ENCODE measurements at regions not wholly inside any gene's neighbourhood (a gene's known extent, or its start where the extent isn't known, plus 50 kb on each side); places are given as distances from the start of the nearest gene placed in this dataset.

DNA sequence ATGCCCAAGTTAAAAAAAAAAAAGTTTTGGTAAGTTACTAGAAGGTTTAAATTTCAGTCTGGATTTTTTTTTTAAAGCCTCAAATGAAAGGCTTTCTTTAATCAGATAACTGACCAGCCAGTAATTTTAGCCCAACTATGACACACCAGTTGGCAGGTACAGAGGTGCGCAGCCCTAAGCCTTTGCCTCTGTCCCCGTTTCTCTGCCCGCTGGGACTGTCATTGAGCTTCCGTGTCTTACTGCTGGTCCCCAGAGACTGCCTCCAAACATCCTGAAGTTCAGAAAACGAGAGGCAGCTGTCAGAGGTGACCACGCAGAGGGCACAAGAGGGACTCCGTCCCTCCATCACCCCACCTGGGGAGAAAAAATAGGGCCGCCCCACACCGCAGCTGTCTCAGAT, 118.2 kb downstream of the RPS12 start:
- DNase-seq (ENCODE audit: low read depth): no peak
- TF ChIP-seq, protein P1, sequence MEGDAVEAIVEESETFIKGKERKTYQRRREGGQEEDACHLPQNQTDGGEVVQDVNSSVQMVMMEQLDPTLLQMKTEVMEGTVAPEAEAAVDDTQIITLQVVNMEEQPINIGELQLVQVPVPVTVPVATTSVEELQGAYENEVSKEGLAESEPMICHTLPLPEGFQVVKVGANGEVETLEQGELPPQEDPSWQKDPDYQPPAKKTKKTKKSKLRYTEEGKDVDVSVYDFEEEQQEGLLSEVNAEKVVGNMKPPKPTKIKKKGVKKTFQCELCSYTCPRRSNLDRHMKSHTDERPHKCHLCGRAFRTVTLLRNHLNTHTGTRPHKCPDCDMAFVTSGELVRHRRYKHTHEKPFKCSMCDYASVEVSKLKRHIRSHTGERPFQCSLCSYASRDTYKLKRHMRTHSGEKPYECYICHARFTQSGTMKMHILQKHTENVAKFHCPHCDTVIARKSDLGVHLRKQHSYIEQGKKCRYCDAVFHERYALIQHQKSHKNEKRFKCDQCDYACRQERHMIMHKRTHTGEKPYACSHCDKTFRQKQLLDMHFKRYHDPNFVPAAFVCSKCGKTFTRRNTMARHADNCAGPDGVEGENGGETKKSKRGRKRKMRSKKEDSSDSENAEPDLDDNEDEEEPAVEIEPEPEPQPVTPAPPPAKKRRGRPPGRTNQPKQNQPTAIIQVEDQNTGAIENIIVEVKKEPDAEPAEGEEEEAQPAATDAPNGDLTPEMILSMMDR (IDR thresholded peaks at IDR 0.05; ENCODE audit: low read length, missing control alignments): no peak
- no peak overlapping the region for H3K4me3 ChIP-seq (replicated peaks; ENCODE audit: low read depth, low read length)

DNA sequence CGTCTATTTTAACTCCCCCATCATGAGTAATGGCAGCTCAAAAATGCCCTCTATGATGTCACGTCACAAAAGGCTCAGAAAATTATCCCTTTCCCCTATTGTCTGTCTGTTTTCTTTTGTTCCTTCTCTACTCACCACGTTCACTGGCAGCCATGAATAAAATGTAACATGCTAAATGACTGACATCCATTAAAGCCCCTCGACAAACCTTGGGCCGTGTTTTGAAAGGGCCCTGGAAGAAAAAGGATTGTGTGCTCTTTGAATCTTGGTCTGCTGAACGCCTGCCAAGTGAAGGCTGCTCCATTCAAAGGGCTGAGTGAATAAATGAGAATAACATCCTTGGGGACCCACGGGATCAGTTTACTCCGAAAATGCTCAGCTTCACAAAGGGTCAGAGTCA, 118.7 kb downstream of the RPS12 start:
- no peak for DNase-seq (ENCODE audit: low read depth)
- H3K4me3 ChIP-seq (replicated peaks; ENCODE audit: low read depth, low read length): no peak overlapping the region
- TF ChIP-seq, protein P1 (IDR thresholded peaks at IDR 0.05; ENCODE audit: low read length, missing control alignments): no peak

DNA sequence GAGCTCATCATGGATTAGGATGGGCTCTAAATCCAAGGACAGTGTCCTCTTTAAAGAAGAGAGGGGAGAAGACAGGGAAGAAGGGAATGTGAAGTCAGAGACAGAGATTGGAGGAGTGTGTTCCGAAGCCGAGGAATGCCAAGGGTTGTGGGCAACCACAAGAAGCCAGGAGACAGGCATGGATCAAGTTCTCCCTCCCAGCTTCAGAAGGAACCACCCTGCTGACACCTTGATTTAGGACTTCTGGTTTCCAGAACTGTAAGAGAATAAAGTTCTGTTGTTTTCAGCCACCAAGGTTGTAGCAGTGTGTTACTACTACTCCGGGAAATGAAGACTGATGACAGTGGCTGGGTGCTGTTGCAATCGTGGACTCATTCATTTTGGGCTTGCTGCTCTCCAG, 120.1 kb downstream of the RPS12 start:
- no peak for DNase-seq (ENCODE audit: low read depth)
- TF ChIP-seq, protein P1 (IDR thresholded peaks at IDR 0.05; ENCODE audit: low read length, missing control alignments): no peak
- no peak overlapping the region for H3K4me3 ChIP-seq (replicated peaks; ENCODE audit: low read depth, low read length)

- DNase-seq (ENCODE audit: low read depth): no peak
- no peak overlapping the region for H3K4me3 ChIP-seq (replicated peaks; ENCODE audit: low read depth, low read length)
- TF ChIP-seq, protein P1 (IDR thresholded peaks at IDR 0.05; ENCODE audit: low read length, missing control alignments): no peak
These were observed 122.3 kb downstream of the RPS12 start for GRCh38 chr6:132936646-132937045.

GRCh38 chr6:132937466-132937906, 123.1 kb downstream of the RPS12 start:
- no peak overlapping the region for H3K4me3 ChIP-seq (replicated peaks; ENCODE audit: low read depth, low read length)
- peak; percentile 45 for DNase-seq (ENCODE audit: low read depth)
- TF ChIP-seq, protein P1 (IDR thresholded peaks at IDR 0.05; ENCODE audit: low read length, missing control alignments): peak; percentile 70

DNA sequence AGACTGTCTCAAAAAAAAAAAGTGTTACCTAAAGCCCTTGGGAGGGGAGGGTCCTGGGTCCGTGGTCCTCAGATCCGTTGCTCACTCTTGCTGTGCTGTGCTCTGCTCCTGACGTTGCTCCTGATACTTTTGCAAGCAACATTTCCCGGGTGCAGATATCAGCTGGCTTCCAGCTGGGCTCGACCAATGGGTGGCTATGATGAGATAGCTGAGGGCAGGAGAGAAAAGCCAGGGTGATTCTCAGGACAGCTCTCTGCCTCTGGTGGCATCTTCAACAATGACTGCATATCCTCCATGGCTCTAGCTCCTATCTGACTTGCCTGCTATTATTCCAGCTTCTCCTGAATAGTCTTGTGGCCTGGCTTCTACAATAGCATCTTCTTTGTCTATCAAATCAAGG, 134.5 kb downstream of the RPS12 start:
- no peak overlapping the region for H3K4me3 ChIP-seq (replicated peaks; ENCODE audit: low read depth, low read length)
- DNase-seq (ENCODE audit: low read depth): no peak
- TF ChIP-seq, protein P1 (IDR thresholded peaks at IDR 0.05; ENCODE audit: low read length, missing control alignments): no peak

DNA sequence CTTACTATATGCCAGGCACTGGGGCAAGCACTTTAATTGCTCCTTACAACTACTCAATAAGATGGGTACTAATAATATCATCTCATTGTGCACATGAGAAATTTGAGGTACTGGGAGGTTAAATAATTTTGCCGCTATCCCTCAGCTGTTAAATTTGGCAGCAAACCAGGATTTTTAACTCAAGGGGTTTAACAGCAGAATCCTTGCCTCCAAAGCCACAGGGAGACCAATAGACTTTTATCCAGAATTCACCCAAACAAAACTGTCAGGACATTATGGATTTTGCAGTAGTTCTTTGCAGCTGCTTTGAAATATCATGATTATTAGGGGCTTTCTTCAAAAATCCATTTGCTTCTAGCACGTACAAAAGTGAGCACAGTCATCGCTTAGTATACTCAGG, 136.2 kb downstream of the RPS12 start:
- TF ChIP-seq, protein P1 (IDR thresholded peaks at IDR 0.05; ENCODE audit: low read length, missing control alignments): no peak
- DNase-seq (ENCODE audit: low read depth): no peak
- H3K4me3 ChIP-seq (replicated peaks; ENCODE audit: low read depth, low read length): no peak overlapping the region

Measured in fibroblast of pulmonary artery (primary cell).